H1 (cell line): ENCODE measurements at regions not wholly inside any gene's neighbourhood (a gene's known extent, or its start where the extent isn't known, plus 50 kb on each side); places are given as distances from the start of the nearest gene placed in this dataset.

ENCODE experiments used
- CTCF ChIA-PET: fragments of 300-600 bp; sonication (Branson Sonifier 250); formaldehyde crosslinking; loops from one replicate; lab custom pipeline; 2021; ENCODE audit not compliant: partially characterized antibody; lab: Charles Lee
- POLR2A ChIA-PET: fragments of 300-600 bp; sonication (Branson Sonifier 250); formaldehyde crosslinking; loops from one replicate; lab custom pipeline; 2021; ENCODE audit warnings: inconsistent platforms; ENCODE audit not compliant: partially characterized antibody; lab: Charles Lee
- DNase-seq, 2 experiments: peaks; one replicate each; pipeline versions ENCODE4 v3.0.0 to v3.0.0-alpha.2; 2010 to 2022; ENCODE audit warnings: low spot score in 2 of 2, low read depth in 1 of 2, mixed read lengths in 1 of 2
- FAIRE-seq: peaks from 2 replicates; lab custom pipeline; 2011; peaks lifted over from hg19 to GRCh38; lab: Jason Lieb, UNC
- H2AFZ ChIP-seq: 2 replicates; pipeline ENCODE4 v1.8.1; 2012; ENCODE audit warnings: low read length, inconsistent platforms
- H2AK5ac ChIP-seq: 2 replicates; pipeline ENCODE4 v1.6.1; 2013; ENCODE audit warnings: low read depth, low read length
- H2BK120ac ChIP-seq: replicated peaks from 2 replicates; pipeline ENCODE3; 2013; ENCODE audit warnings: low read depth, low read length, inconsistent platforms
- H2BK12ac ChIP-seq: 2 replicates; pipeline ENCODE4 v1.6.1; 2013; ENCODE audit warnings: low read depth, low read length
- H2BK15ac ChIP-seq: 2 replicates; pipeline ENCODE4 v1.6.1; 2013; ENCODE audit warnings: low read length
- H2BK20ac ChIP-seq: 2 replicates; pipeline ENCODE4 v1.6.1; 2013; ENCODE audit warnings: low read length
- H2BK5ac ChIP-seq: 2 replicates; pipeline ENCODE4 v1.6.1; 2013; ENCODE audit warnings: low read depth, low read length
- H3K14ac ChIP-seq: 2 replicates; pipeline ENCODE4 v1.6.1; 2013; ENCODE audit warnings: inconsistent platforms; ENCODE audit not compliant: insufficient read length
- H3K18ac ChIP-seq: 2 replicates; pipeline ENCODE4 v1.6.1; 2013; ENCODE audit warnings: low read length; ENCODE audit errors: extremely low read depth
- H3K23ac ChIP-seq: 2 replicates; pipeline ENCODE4 v1.6.1; 2013; ENCODE audit warnings: inconsistent platforms; ENCODE audit not compliant: insufficient read length
- H3K23me2 ChIP-seq: 2 replicates; pipeline ENCODE4 v1.6.1; 2013; ENCODE audit warnings: low read depth, low read length
- H3K27ac ChIP-seq: 2 replicates; pipeline ENCODE4 v1.6.1; 2011; ENCODE audit warnings: low read depth, low read length, inconsistent platforms
- H3K27me3 ChIP-seq, 4 experiments: replicated peaks in 1 of 4; 1 replicate in 1 of 4; 2 replicates in 3 of 4; pipeline versions ENCODE4 v1.6.1 to v1.8.1; 2011 to 2013; ENCODE audit warnings: low read length in 3 of 4, mild to moderate bottlenecking in 3 of 4, inconsistent platforms in 2 of 4, mixed read lengths in 2 of 4, moderate library complexity in 1 of 4; ENCODE audit not compliant: control insufficient read depth in 3 of 4, insufficient read depth in 3 of 4; ENCODE audit errors: extremely low read depth in 1 of 4
- H3K36me3 ChIP-seq, 4 experiments: 2 replicates each; pipeline versions ENCODE4 v1.6.1 to v1.8.1; 2011 to 2013; ENCODE audit warnings: mild to moderate bottlenecking in 4 of 4, low read length in 3 of 4, moderate library complexity in 2 of 4, control low read depth in 1 of 4, inconsistent platforms in 1 of 4; ENCODE audit not compliant: insufficient read depth in 4 of 4, control insufficient read depth in 2 of 4
- H3K4ac ChIP-seq: replicated peaks from 2 replicates; pipeline ENCODE3; 2013; ENCODE audit warnings: low read length, low read depth, mixed read lengths, inconsistent platforms; ENCODE audit not compliant: insufficient read length
- H3K4me1 ChIP-seq, 4 experiments: replicated peaks in 1 of 4; 1 replicate in 1 of 4; 2 replicates in 3 of 4; pipeline versions ENCODE4 v1.6.1 to v1.8.1; 2011 to 2013; ENCODE audit warnings: low read length in 3 of 4, inconsistent platforms in 2 of 4, mixed read lengths in 1 of 4; ENCODE audit not compliant: insufficient read depth in 4 of 4, control insufficient read depth in 3 of 4
- H3K4me2 ChIP-seq, 2 experiments: 2 replicates each; pipeline versions ENCODE4 v1.6.1 to v1.8.1; 2011 to 2013; ENCODE audit warnings: low read depth in 2 of 2, low read length in 2 of 2, control low read depth in 1 of 2, inconsistent platforms in 1 of 2, mild to moderate bottlenecking in 1 of 2; ENCODE audit not compliant: insufficient read depth in 1 of 2
- H3K4me3 ChIP-seq, 4 experiments: fragments of 200-600, 300-600 bp in 1 of 4; sonication (generic), shearing (Covaris generic), sonication (Bioruptor Twin) in 1 of 4; 2 replicates each; pipeline versions ENCODE4 v1.5.1 to v1.8.1; 2011 to 2016; ENCODE audit warnings: low read length in 4 of 4, low read depth in 3 of 4, control low read depth in 2 of 4, inconsistent platforms in 2 of 4, mild to moderate bottlenecking in 2 of 4, mixed read lengths in 1 of 4, moderate library complexity in 1 of 4; ENCODE audit not compliant: insufficient read depth in 2 of 4; ENCODE audit errors: extremely low read depth in 1 of 4
- H3K56ac ChIP-seq: replicated peaks from 2 replicates; pipeline ENCODE3; 2013; ENCODE audit warnings: low read depth, mild to moderate bottlenecking, mixed read lengths, low read length, inconsistent platforms; ENCODE audit not compliant: insufficient read length
- H3K79me1 ChIP-seq: 2 replicates; pipeline ENCODE4 v1.6.1; 2013; ENCODE audit warnings: low read depth, low read length, control low read depth
- H3K79me2 ChIP-seq, 2 experiments: 2 replicates each; pipeline versions ENCODE4 v1.6.1 to v1.8.1; 2012 to 2013; ENCODE audit warnings: low read length in 2 of 2, mild to moderate bottlenecking in 2 of 2, inconsistent platforms in 1 of 2; ENCODE audit not compliant: insufficient read depth in 2 of 2, control insufficient read depth in 1 of 2
- H3K9ac ChIP-seq, 4 experiments: replicated peaks in 1 of 4; 1 replicate in 1 of 4; 2 replicates in 3 of 4; pipeline versions ENCODE4 v1.6.1 to v1.8.1; 2011 to 2013; ENCODE audit warnings: low read depth in 3 of 4, low read length in 3 of 4, control low read depth in 2 of 4, mild to moderate bottlenecking in 2 of 4, moderate library complexity in 2 of 4, inconsistent platforms in 1 of 4; ENCODE audit errors: extremely low read depth in 1 of 4
- H3K9me3 ChIP-seq, 2 experiments: 2 replicates each; pipeline versions ENCODE4 v1.6.1 to v1.8.1; 2012 to 2013; ENCODE audit warnings: mild to moderate bottlenecking in 2 of 2, moderate library complexity in 2 of 2, control low read depth in 1 of 2, inconsistent platforms in 1 of 2, low read depth in 1 of 2, low read length in 1 of 2, mixed read lengths in 1 of 2; ENCODE audit not compliant: insufficient read depth in 2 of 2
- H4K20me1 ChIP-seq, 2 experiments: replicated peaks in 1 of 2; 2 replicates each; pipeline versions ENCODE3 to v1.8.1; 2011 to 2013; ENCODE audit warnings: inconsistent platforms in 2 of 2, low read length in 2 of 2, mild to moderate bottlenecking in 1 of 2; ENCODE audit not compliant: insufficient read depth in 2 of 2, control insufficient read depth in 1 of 2
- H4K5ac ChIP-seq: 2 replicates; pipeline ENCODE4 v1.6.1; 2013; ENCODE audit warnings: low read length, low read depth, mixed read lengths, inconsistent platforms; ENCODE audit not compliant: insufficient read length
- H4K8ac ChIP-seq: 2 replicates; pipeline ENCODE4 v1.8.0; 2013; ENCODE audit warnings: mild to moderate bottlenecking, moderate library complexity, low read length, inconsistent platforms; ENCODE audit not compliant: insufficient read depth; ENCODE audit errors: extremely low read depth
- H4K91ac ChIP-seq: replicated peaks from 2 replicates; pipeline ENCODE3; 2013; ENCODE audit warnings: low read length, mixed read lengths, inconsistent platforms; ENCODE audit not compliant: insufficient read length
- SUZ12 ChIP-seq: fragments of 200-600 bp; sonication (generic); IDR thresholded peaks from 2 replicates; pipeline ENCODE4 v1.6.1; 2012; ENCODE audit warnings: mild to moderate bottlenecking, inconsistent platforms, low read length, moderate library complexity, mixed read lengths
- TEAD4 ChIP-seq: IDR thresholded peaks from 2 replicates; pipeline ENCODE4 v1.6.1; 2012; ENCODE audit warnings: low read depth, low read length, inconsistent platforms, mixed read lengths
- WGBS, 2 experiments: shearing (Covaris generic) in 1 of 2; methylation state at CpG; one replicate each; pipeline versions ENCODE4 v1.1.6 to v1.1.7; 2013 to 2015; ENCODE audit warnings: low lambda C conversion rate in 2 of 2, mixed read lengths in 2 of 2, inconsistent platforms in 1 of 2, low coverage in 1 of 2, missing lambda C conversion rate in 1 of 2; ENCODE audit not compliant: insufficient replicate concordance in 2 of 2, insufficient coverage in 1 of 2, insufficient read length in 1 of 2; ENCODE audit errors: extremely low coverage in 1 of 2, missing lambda C conversion rate in 1 of 2; 5-methylcytosine and 5-hydroxymethylcytosine counted together

DNA sequence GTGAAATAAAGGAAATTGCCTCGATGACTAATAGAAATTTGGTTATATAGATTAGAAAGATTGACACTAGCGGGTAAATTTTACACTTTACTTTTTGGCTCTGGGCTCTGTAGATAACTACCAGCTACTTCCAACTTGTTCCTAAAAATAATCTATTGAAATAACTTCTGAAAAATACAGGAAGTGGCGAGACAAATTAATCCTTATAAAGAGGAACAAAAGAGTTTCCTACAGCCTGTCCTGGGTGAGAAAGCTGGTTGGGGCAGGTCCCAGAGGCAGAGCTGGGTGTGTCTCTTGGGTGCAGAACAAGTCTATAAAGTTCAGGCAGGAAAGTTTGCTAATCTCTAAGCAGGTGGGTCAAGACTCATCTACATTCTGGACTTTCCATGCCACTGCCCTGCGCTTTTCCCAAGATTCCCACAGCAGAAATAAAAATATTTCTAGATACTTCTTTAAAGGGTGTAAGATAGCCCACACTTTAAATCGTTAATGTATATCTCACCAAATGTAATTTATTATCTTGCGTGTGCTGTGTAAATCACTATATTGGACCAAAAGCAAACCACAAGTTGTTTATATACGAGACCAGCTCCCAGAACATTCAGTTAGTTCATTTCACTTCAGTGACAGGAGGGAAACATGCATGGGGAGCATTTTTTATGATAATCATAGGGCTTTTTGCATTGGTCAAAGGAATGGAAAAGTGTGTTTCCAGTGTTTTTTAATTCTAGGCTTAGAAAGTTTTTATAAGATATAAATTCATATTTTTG, 70.1 kb upstream of the NRIP1 start:
- Histone ChIP-seq H2BK120ac (no peak overlapping the region), H3K56ac (no peak overlapping the region), H3K4me2 (no peak overlapping the region), H3K27ac (no peak overlapping the region), H3K23me2 (no peaks in the 10 kb centered on the region; the same call in 1 of the 2 replicates), H3K27me3 (no peaks in the 10 kb centered on the region; a peak in 1 of 7 replicates), H2BK20ac (no peak overlapping the region), H4K20me1 (no peaks in the 10 kb centered on the region), H3K9me3 (no peaks in the 10 kb centered on the region; a peak in 1 of 4 replicates), H2AK5ac (no peak overlapping the region), H3K4me1 (no peaks in the 10 kb centered on the region), H3K18ac (no peak overlapping the region), H4K91ac (no peak overlapping the region), H2BK12ac (no peak overlapping the region), H2BK5ac (no peak overlapping the region), H3K36me3 (no peaks in the 10 kb centered on the region), H3K14ac (no peak overlapping the region), H3K4me3 (no peak overlapping the region), H3K79me1 (no peaks in the 10 kb centered on the region), H2BK15ac (no peak overlapping the region), H4K5ac (no peak overlapping the region), H4K8ac (no peak overlapping the region), H3K23ac (no peak overlapping the region), H3K9ac (no peak overlapping the region), H3K79me2 (no peaks in the 10 kb centered on the region), H2AFZ (no peak overlapping the region), H3K4ac (no peak overlapping the region)
- POLR2A ChIA-PET, result no interaction called here
- CTCF ChIA-PET, result interaction anchor here (0.6 to 1.2 kb wide), 3 partner anchors 84 to 1926 kb away, joined by 3 read pairs; no protein-coding TSS in a partner anchor
- 92% methylated on average over 7 of the region's 7 CpGs; no CpG with 5 or more reads in 1 of the 2 experiments for WGBS, 2 experiments
- no peak for FAIRE-seq
- DNase-seq, result no peak
- no peak for TF ChIP-seq SUZ12
- TF ChIP-seq TEAD4, result no peak
